ENCODE measurements at regions not wholly inside any gene's neighbourhood (a gene's known extent, or its start where the extent isn't known, plus 50 kb on each side); places are given as distances from the start of the nearest gene placed in this dataset.

DNA sequence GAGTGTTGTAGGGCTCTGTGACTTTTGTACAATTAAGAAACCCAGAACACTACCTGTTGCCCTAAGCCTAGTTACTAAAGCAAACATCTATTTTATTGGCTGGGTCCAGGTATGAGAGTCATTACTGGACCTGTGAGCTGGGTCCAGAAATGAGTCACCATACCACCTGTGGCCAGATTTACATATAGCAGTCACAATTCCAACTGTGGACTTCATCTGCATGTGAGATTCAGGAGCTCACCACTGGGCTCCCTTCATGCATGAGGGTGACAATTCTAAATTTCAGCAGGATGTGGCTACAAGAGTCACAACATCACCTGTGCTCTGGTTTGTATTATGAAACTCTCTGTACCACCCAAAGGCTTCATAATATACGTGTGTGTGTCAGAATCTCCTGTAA, 2038.0 kb downstream of the TP53TG3F start:
- Histone ChIP-seq H3K9me3 (ENCODE audit: control insufficient read depth, low read depth, low read length) (peaks cover 95% of the 10 kb centered on the region), H2BK120ac (ENCODE audit: low read depth, low read length, poor library complexity, severe bottlenecking) (no peak overlapping the region), H3K18ac (ENCODE audit: insufficient read length, low read depth, low read length) (no peak overlapping the region), H3K14ac (ENCODE audit: insufficient read depth, low read length) (no peak overlapping the region), H3K9ac (ENCODE audit: extremely low read depth, insufficient read length, low read length) (no peak overlapping the region), H2BK5ac (ENCODE audit: insufficient read length, low read length) (no peak overlapping the region), H3K4me2 (ENCODE audit: insufficient read depth, insufficient read length, low read length) (no peak overlapping the region), H2AFZ (ENCODE audit: low read length) (no peak overlapping the region), H4K5ac (ENCODE audit: insufficient read length, low read depth, low read length) (no peak overlapping the region), H3K79me2 (ENCODE audit: insufficient read depth, low read length) (no peaks in the 10 kb centered on the region), H4K8ac (replicated peaks; ENCODE audit: insufficient read length, low read depth, low read length) (no peak overlapping the region), H3K27ac (ENCODE audit: insufficient read length, low read depth, low read length) (no peak overlapping the region), H4K91ac (ENCODE audit: insufficient read length, low read depth, low read length) (no peak overlapping the region), H4K20me1 (ENCODE audit: control insufficient read depth, insufficient read depth, insufficient read length) (no peaks in the 10 kb centered on the region), H3T11ph (ENCODE audit: low read length) (no peak overlapping the region), H2BK12ac (ENCODE audit: insufficient read length, low read depth, low read length) (no peak overlapping the region), H3K79me1 (ENCODE audit: insufficient read depth, low read depth, low read length, poor library complexity, severe bottlenecking) (no peaks in the 10 kb centered on the region), H2AK5ac (ENCODE audit: insufficient read length, low read length) (no peak overlapping the region), H2BK15ac (ENCODE audit: low read depth, low read length) (no peak overlapping the region), H3K27me3 (ENCODE audit: insufficient read depth, low read length) (no peaks in the 10 kb centered on the region), H3K4me1 (ENCODE audit: insufficient read depth, low read length) (no peaks in the 10 kb centered on the region), H2BK20ac (ENCODE audit: low read depth, low read length, poor library complexity, severe bottlenecking) (no peak overlapping the region), H3K23ac (ENCODE audit: insufficient read length, low read depth, low read length) (no peak overlapping the region), H3K4ac (ENCODE audit: low read depth, low read length) (no peak overlapping the region), H3K23me2 (ENCODE audit: insufficient read length, low read depth, low read length, poor library complexity, severe bottlenecking) (no peaks in the 10 kb centered on the region), H3K56ac (ENCODE audit: insufficient read length, low read depth, low read length) (no peak overlapping the region)
- TF ChIP-seq CTCF (conservative IDR thresholded peaks at IDR 0.05) = no peak
- Mint-ChIP-seq H3K4me3 (no peak overlapping the region), H3K27me3 (ENCODE audit: low read depth) (no peaks in the 10 kb centered on the region; the same call in none of the 2 replicates), H3K9me3 (peaks cover 91% of the 10 kb centered on the region in 2 experiments), H3K36me3 (ENCODE audit: insufficient read depth in 1 of 3, low read depth in 3 of 3) (peaks cover 3 to 15% (median 7%) of the 10 kb centered on the region in 3 experiments; a peak in 5 of 7 replicates), H3K4me1 (no peaks in the 10 kb centered on the region), H3K27ac (no peak overlapping the region)
- no CpG with 5 or more reads among the region's 1 CpG for WGBS (ENCODE audit: extremely low coverage, insufficient read length, low lambda C conversion rate)
- DNase-seq = no peak

All from H9 (cell line).